Natural killer cell (primary cell): ENCODE measurements at regions not wholly inside any gene's neighbourhood (a gene's known extent, or its start where the extent isn't known, plus 50 kb on each side); places are given as distances from the start of the nearest gene placed in this dataset.
"Not testable (repeated sequence)": the region's sequence is repeated elsewhere in the genome, so short reads cannot be mapped to it uniquely, and the experiment has no call there.

ENCODE experiments used
- ATAC-seq, 3 donors: fragments of 150-1000 bp in 2 of 3; fragments of 200-7000 bp in 1 of 3; cut with Tn5 transposase; 1 replicate in 1 of 3; 2 replicates in 2 of 3; pipeline ENCODE4 v1.10.0; 2021; ENCODE audit warnings: mild to moderate bottlenecking in 2 of 3, moderate library complexity in 2 of 3
- DNase-seq, 2 donors: peaks; one replicate each; pipeline versions ENCODE4 v3.0.0 to v3.0.0-alpha.2; 2013 to 2021; ENCODE audit warnings: mixed read lengths in 1 of 2
- H3K27ac ChIP-seq: one replicate; pipeline ENCODE4 v1.5.1; 2013; ENCODE audit warnings: mild to moderate bottlenecking, low read length
- H3K27me3 ChIP-seq: one replicate; pipeline ENCODE4 v1.6.1; 2013; ENCODE audit warnings: low read length; ENCODE audit not compliant: control insufficient read depth, insufficient read depth
- H3K36me3 ChIP-seq: one replicate; pipeline ENCODE4 v1.6.1; 2013; ENCODE audit warnings: low read length; ENCODE audit not compliant: control insufficient read depth, insufficient read depth
- H3K4me1 ChIP-seq: one replicate; pipeline ENCODE4 v1.6.1; 2013; ENCODE audit warnings: low read length; ENCODE audit not compliant: control insufficient read depth, insufficient read depth
- H3K4me3 ChIP-seq: one replicate; pipeline ENCODE4 v1.5.1; 2013; ENCODE audit warnings: low read length
- H3K9me3 ChIP-seq: one replicate; pipeline ENCODE4 v1.6.1; 2013; ENCODE audit warnings: low read length; ENCODE audit not compliant: control insufficient read depth, insufficient read depth
- H3K27ac Mint-ChIP-seq, 2 donors: one replicate each; pipeline ENCODE4 v1.8.0; 2022; ENCODE audit warnings: mild to moderate bottlenecking in 2 of 2, mixed read lengths in 2 of 2, moderate library complexity in 1 of 2
- H3K27me3 Mint-ChIP-seq, 2 donors: one replicate each; pipeline ENCODE4 v1.8.0; 2022; ENCODE audit warnings: low read depth in 2 of 2, mixed read lengths in 2 of 2
- H3K36me3 Mint-ChIP-seq: one replicate; pipeline ENCODE4 v1.8.0; 2022; ENCODE audit warnings: mixed read lengths
- H3K4me1 Mint-ChIP-seq, 2 donors: one replicate each; pipeline ENCODE4 v1.8.0; 2022; ENCODE audit warnings: mixed read lengths in 2 of 2
- H3K4me3 Mint-ChIP-seq: one replicate; pipeline ENCODE4 v1.8.0; 2022; ENCODE audit warnings: mild to moderate bottlenecking, moderate library complexity, mixed read lengths
- H3K9me3 Mint-ChIP-seq, 2 donors: one replicate each; pipeline ENCODE4 v1.8.0; 2022; ENCODE audit warnings: mixed read lengths in 2 of 2
- CTCF ChIP-seq: fragments of 200-600 bp; IDR thresholded peaks from one replicate; pipeline ENCODE4 v1.8.0; 2022; ENCODE audit warnings: antibody characterized with exemption
- WGBS: methylation state at CpG from one replicate; pipeline ENCODE4 v1.1.7; 2013; ENCODE audit warnings: missing lambda C conversion rate; ENCODE audit not compliant: insufficient coverage; 5-methylcytosine and 5-hydroxymethylcytosine counted together
- intact Hi-C: fragments of 100-400 bp; cut with micrococcal nuclease; formaldehyde crosslinking; loops from one replicate; pipeline ENCODE4 v1.14.2; 2022

- H3K4me3 ChIP-seq, result no peak overlapping the region
- WGBS, result 82% methylated on average over 4 of the region's 4 CpGs
- H3K27ac ChIP-seq, result no peak overlapping the region
- DNase-seq, result no peak
- ATAC-seq, result no peak
- H3K9me3 ChIP-seq, result peaks cover 5% of the 10 kb centered on the region
- no peak overlapping the region for H3K27ac Mint-ChIP-seq
- TF ChIP-seq CTCF, result no peak
- H3K4me3 Mint-ChIP-seq, result no peak overlapping the region
- H3K4me1 ChIP-seq, result no peaks in the 10 kb centered on the region
- no peaks in the 10 kb centered on the region for H3K27me3 Mint-ChIP-seq
- no peaks in the 10 kb centered on the region for H3K36me3 Mint-ChIP-seq
- no peaks in the 10 kb centered on the region for H3K4me1 Mint-ChIP-seq
- peaks cover 5 to 7% of the 10 kb centered on the region in 2 donors for H3K9me3 Mint-ChIP-seq
- no peaks in the 10 kb centered on the region for H3K27me3 ChIP-seq
- H3K36me3 ChIP-seq, result no peaks in the 10 kb centered on the region
- intact Hi-C loops, result no loop called here
These were observed 719.0 kb upstream of the FRG1 start for GRCh38 chr4:189221691-189222090.

- Mint-ChIP-seq H3K36me3 (no peaks in the 10 kb centered on the region), H3K9me3 (peaks cover 0 to 5% of the 10 kb centered on the region in 2 donors), H3K27me3 (no peaks in the 10 kb centered on the region), H3K4me3 (no peak overlapping the region), H3K4me1 (no peaks in the 10 kb centered on the region), H3K27ac (no peak overlapping the region)
- Histone ChIP-seq H3K9me3 (peaks cover 7% of the 10 kb centered on the region), H3K36me3 (no peaks in the 10 kb centered on the region), H3K27me3 (no peaks in the 10 kb centered on the region), H3K4me3 (no peak overlapping the region), H3K27ac (no peak overlapping the region), H3K4me1 (no peaks in the 10 kb centered on the region)
- intact Hi-C loops, result no loop called here
- no peak for TF ChIP-seq CTCF
- no CpG with 5 or more reads among the region's 1 CpG for WGBS
- ATAC-seq (no peak), DNase-seq (no peak)
These were observed 711.9 kb upstream of the FRG1 start for GRCh38 chr4:189228726-189229125.

GRCh38 chr4:189232274-189232673 lies 708.4 kb upstream of the FRG1 start:
- H3K36me3 ChIP-seq, result no peaks in the 10 kb centered on the region
- no peak overlapping the region for H3K27ac ChIP-seq
- Mint-ChIP-seq H3K9me3 (peaks cover 0 to 3% of the 10 kb centered on the region in 2 donors), H3K4me1 (no peaks in the 10 kb centered on the region), H3K4me3 (no peak overlapping the region), H3K36me3 (no peaks in the 10 kb centered on the region), H3K27me3 (no peaks in the 10 kb centered on the region), H3K27ac (no peak overlapping the region)
- H3K4me3 ChIP-seq, result no peak overlapping the region
- no peak for TF ChIP-seq CTCF
- WGBS, result 83% methylated on average over 2 of the region's 2 CpGs
- H3K27me3 ChIP-seq, result no peaks in the 10 kb centered on the region
- H3K4me1 ChIP-seq, result no peaks in the 10 kb centered on the region
- H3K9me3 ChIP-seq, result peaks cover 16% of the 10 kb centered on the region
- no peak for ATAC-seq
- DNase-seq, result no peak
- intact Hi-C loops, result no loop called here

GRCh38 chr4:189233754-189234153 lies 706.9 kb upstream of the FRG1 start:
- H3K4me1 ChIP-seq, result not testable (repeated sequence)
- no CpG with 5 or more reads among the region's 1 CpG for WGBS

GRCh38 chr4:189234948-189235347 lies 705.7 kb upstream of the FRG1 start:
- intact Hi-C loops, H3K36me3 ChIP-seq, H3K4me3 Mint-ChIP-seq, DNase-seq, H3K36me3 Mint-ChIP-seq, H3K27ac Mint-ChIP-seq, H3K4me1 ChIP-seq, H3K4me1 Mint-ChIP-seq, H3K27me3 Mint-ChIP-seq, H3K27ac ChIP-seq, ATAC-seq, H3K9me3 Mint-ChIP-seq, H3K27me3 ChIP-seq, H3K4me3 ChIP-seq: not testable (repeated sequence)
- H3K9me3 ChIP-seq, result peaks cover 19% of the 10 kb centered on the region

More at GRCh38 chr4:189233754-189234153, 706.9 kb upstream of the FRG1 start:
- ATAC-seq, H3K4me1 Mint-ChIP-seq, DNase-seq, intact Hi-C loops, H3K36me3 Mint-ChIP-seq, H3K4me3 ChIP-seq, H3K4me3 Mint-ChIP-seq, H3K27me3 Mint-ChIP-seq, H3K36me3 ChIP-seq, H3K27me3 ChIP-seq, H3K9me3 Mint-ChIP-seq, H3K27ac ChIP-seq, H3K27ac Mint-ChIP-seq: not testable (repeated sequence)
- H3K9me3 ChIP-seq, result peaks cover 19% of the 10 kb centered on the region
